ENCODE measurements at regions not wholly inside any gene's neighbourhood (a gene's known extent, or its start where the extent isn't known, plus 50 kb on each side); places are given as distances from the start of the nearest gene placed in this dataset.

GRCh38 chr13:44040070-44040817 is 160.5 kb downstream of the LACC1 start:
- WGBS, 2 donors: 88 to 92% methylated on average over 1 of the region's 1 CpG
- ATAC-seq (ENCODE audit: low FRiP score): no peak
- no peak overlapping the region for H3K27ac ChIP-seq (ENCODE audit: low read depth in 1 of 2, low read length in 2 of 2)

GRCh38 chr13:44040818-44041100 is 161.1 kb downstream of the LACC1 start:
- Histone ChIP-seq H3K4me3 (ENCODE audit: low read length in 2 of 2) (no peak overlapping the region), H3K4me1 (ENCODE audit: control insufficient read depth in 1 of 2, insufficient read depth in 2 of 2, low read length in 2 of 2) (no peaks in the 10 kb centered on the region), H3K27me3 (ENCODE audit: control insufficient read depth in 1 of 2, insufficient read depth in 2 of 2, low read length in 1 of 2) (no peaks in the 10 kb centered on the region), H3K27ac (ENCODE audit: low read depth in 1 of 2, low read length in 2 of 2) (no peak overlapping the region), H3K9me3 (ENCODE audit: control insufficient read depth, low read length) (no peaks in the 10 kb centered on the region), H3K36me3 (ENCODE audit: control insufficient read depth in 1 of 2, insufficient read depth in 2 of 2, low read length in 1 of 2) (no peaks in the 10 kb centered on the region)
- ATAC-seq (ENCODE audit: low FRiP score) (no peak), DNase-seq (no peak)
- intact Hi-C loops (cut with DNase I): loop anchor here in 1 of 2 donors (5.0 kb wide), 1 partner anchor 123 kb away; no protein-coding TSS in a partner anchor

More at GRCh38 chr13:44040070-44040817, 160.5 kb downstream of the LACC1 start:
- Histone ChIP-seq H3K4me3 (ENCODE audit: low read length in 2 of 2) (no peak overlapping the region), H3K4me1 (ENCODE audit: control insufficient read depth in 1 of 2, insufficient read depth in 2 of 2, low read length in 2 of 2) (no peaks in the 10 kb centered on the region), H3K27me3 (ENCODE audit: control insufficient read depth in 1 of 2, insufficient read depth in 2 of 2, low read length in 1 of 2) (no peaks in the 10 kb centered on the region), H3K36me3 (ENCODE audit: control insufficient read depth in 1 of 2, insufficient read depth in 2 of 2, low read length in 1 of 2) (no peaks in the 10 kb centered on the region), H3K9me3 (ENCODE audit: control insufficient read depth, low read length) (no peaks in the 10 kb centered on the region)
- intact Hi-C loops (cut with DNase I): loop anchor here in 1 of 2 donors (5.0 kb wide), 1 partner anchor 123 kb away; no protein-coding TSS in a partner anchor
- no peak for DNase-seq

- Histone ChIP-seq H3K36me3 (ENCODE audit: control insufficient read depth in 1 of 2, insufficient read depth in 2 of 2, low read length in 1 of 2) (no peaks in the 10 kb centered on the region), H3K9me3 (ENCODE audit: control insufficient read depth, low read length) (no peaks in the 10 kb centered on the region), H3K27ac (ENCODE audit: low read depth in 1 of 2, low read length in 2 of 2) (no peak overlapping the region), H3K27me3 (ENCODE audit: control insufficient read depth in 1 of 2, insufficient read depth in 2 of 2, low read length in 1 of 2) (no peaks in the 10 kb centered on the region), H3K4me3 (ENCODE audit: low read length in 2 of 2) (no peak overlapping the region), H3K4me1 (ENCODE audit: control insufficient read depth in 1 of 2, insufficient read depth in 2 of 2, low read length in 2 of 2) (no peaks in the 10 kb centered on the region)
- intact Hi-C loops (cut with DNase I): loop anchor here (5.0 kb wide), 2 partner anchors 127 to 137 kb away; no protein-coding TSS in a partner anchor
- DNase-seq (no peak), ATAC-seq (ENCODE audit: low FRiP score) (no peak)
- WGBS, 2 donors: 89 to 93% methylated on average over 6 of the region's 6 CpGs
Observed at GRCh38 chr13:44044547-44045179, 165.0 kb downstream of the LACC1 start.

- Histone ChIP-seq H3K4me3 (ENCODE audit: low read length in 2 of 2) (no peak overlapping the region), H3K9me3 (ENCODE audit: control insufficient read depth, low read length) (no peaks in the 10 kb centered on the region), H3K27me3 (ENCODE audit: control insufficient read depth in 1 of 2, insufficient read depth in 2 of 2, low read length in 1 of 2) (no peaks in the 10 kb centered on the region), H3K36me3 (ENCODE audit: control insufficient read depth in 1 of 2, insufficient read depth in 2 of 2, low read length in 1 of 2) (no peaks in the 10 kb centered on the region), H3K27ac (ENCODE audit: low read depth in 1 of 2, low read length in 2 of 2) (no peak overlapping the region), H3K4me1 (ENCODE audit: control insufficient read depth in 1 of 2, insufficient read depth in 2 of 2, low read length in 2 of 2) (no peaks in the 10 kb centered on the region)
- intact Hi-C loops (cut with DNase I): loop anchor here in 1 of 2 donors (5.0 kb wide), 1 partner anchor 138 kb away; no protein-coding TSS in a partner anchor
- DNase-seq: no peak
- ATAC-seq (ENCODE audit: low FRiP score): no peak
- WGBS, 2 donors: 91 to 96% methylated on average over 3 of the region's 3 CpGs
Observed at GRCh38 chr13:44045180-44045562, 165.5 kb downstream of the LACC1 start.

DNA sequence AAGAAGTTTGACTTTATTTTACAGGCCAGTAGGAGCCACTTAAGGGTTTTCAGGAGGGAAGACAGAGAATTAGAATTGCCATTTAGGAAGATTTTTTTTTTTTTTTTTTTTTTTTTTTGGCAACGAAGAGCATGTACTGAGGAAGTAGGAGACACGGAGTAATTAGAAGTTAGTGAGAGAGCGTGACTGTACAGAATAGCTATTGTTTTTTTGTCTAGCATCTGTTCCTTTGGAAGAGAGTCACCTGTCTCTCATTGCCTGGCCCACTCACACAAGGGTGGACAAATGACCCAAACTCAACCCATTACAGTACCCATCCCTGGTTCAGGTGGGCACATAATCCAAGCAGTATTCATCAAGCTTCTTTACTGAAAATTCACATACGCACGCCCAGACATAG is 166.7 kb downstream of the LACC1 start:
- Histone ChIP-seq H3K27me3 (ENCODE audit: control insufficient read depth in 1 of 2, insufficient read depth in 2 of 2, low read length in 1 of 2) (no peaks in the 10 kb centered on the region), H3K36me3 (ENCODE audit: control insufficient read depth in 1 of 2, insufficient read depth in 2 of 2, low read length in 1 of 2) (no peaks in the 10 kb centered on the region), H3K4me3 (ENCODE audit: low read length in 2 of 2) (no peak overlapping the region), H3K9me3 (ENCODE audit: control insufficient read depth, low read length) (no peaks in the 10 kb centered on the region), H3K27ac (ENCODE audit: low read depth in 1 of 2, low read length in 2 of 2) (no peak overlapping the region), H3K4me1 (ENCODE audit: control insufficient read depth in 1 of 2, insufficient read depth in 2 of 2, low read length in 2 of 2) (no peaks in the 10 kb centered on the region)
- intact Hi-C loops (cut with DNase I): loop anchor here in 1 of 2 donors (5.0 kb wide), 1 partner anchor 139 kb away; no protein-coding TSS in a partner anchor
- ATAC-seq (ENCODE audit: low FRiP score) (no peak), DNase-seq (no peak)
- 84 to 92% methylated on average over 5 of the region's 5 CpGs for WGBS, 2 donors

- 92% methylated on average over 3 of the region's 3 CpGs for WGBS, 2 donors
- Histone ChIP-seq H3K27ac (ENCODE audit: low read depth in 1 of 2, low read length in 2 of 2) (no peak overlapping the region), H3K36me3 (ENCODE audit: control insufficient read depth in 1 of 2, insufficient read depth in 2 of 2, low read length in 1 of 2) (no peaks in the 10 kb centered on the region), H3K27me3 (ENCODE audit: control insufficient read depth in 1 of 2, insufficient read depth in 2 of 2, low read length in 1 of 2) (no peaks in the 10 kb centered on the region), H3K4me3 (ENCODE audit: low read length in 2 of 2) (no peak overlapping the region), H3K9me3 (ENCODE audit: control insufficient read depth, low read length) (no peaks in the 10 kb centered on the region), H3K4me1 (ENCODE audit: control insufficient read depth in 1 of 2, insufficient read depth in 2 of 2, low read length in 2 of 2) (peaks cover 3 to 5% of the 10 kb centered on the region in 2 donors)
- intact Hi-C loops (cut with DNase I): loop anchor here in 1 of 2 donors (5.0 kb wide), 1 partner anchor 141 kb away; no protein-coding TSS in a partner anchor
- ATAC-seq (ENCODE audit: low FRiP score): no peak
- DNase-seq: no peak
Observed at GRCh38 chr13:44048326-44048725, 168.6 kb downstream of the LACC1 start.

DNA sequence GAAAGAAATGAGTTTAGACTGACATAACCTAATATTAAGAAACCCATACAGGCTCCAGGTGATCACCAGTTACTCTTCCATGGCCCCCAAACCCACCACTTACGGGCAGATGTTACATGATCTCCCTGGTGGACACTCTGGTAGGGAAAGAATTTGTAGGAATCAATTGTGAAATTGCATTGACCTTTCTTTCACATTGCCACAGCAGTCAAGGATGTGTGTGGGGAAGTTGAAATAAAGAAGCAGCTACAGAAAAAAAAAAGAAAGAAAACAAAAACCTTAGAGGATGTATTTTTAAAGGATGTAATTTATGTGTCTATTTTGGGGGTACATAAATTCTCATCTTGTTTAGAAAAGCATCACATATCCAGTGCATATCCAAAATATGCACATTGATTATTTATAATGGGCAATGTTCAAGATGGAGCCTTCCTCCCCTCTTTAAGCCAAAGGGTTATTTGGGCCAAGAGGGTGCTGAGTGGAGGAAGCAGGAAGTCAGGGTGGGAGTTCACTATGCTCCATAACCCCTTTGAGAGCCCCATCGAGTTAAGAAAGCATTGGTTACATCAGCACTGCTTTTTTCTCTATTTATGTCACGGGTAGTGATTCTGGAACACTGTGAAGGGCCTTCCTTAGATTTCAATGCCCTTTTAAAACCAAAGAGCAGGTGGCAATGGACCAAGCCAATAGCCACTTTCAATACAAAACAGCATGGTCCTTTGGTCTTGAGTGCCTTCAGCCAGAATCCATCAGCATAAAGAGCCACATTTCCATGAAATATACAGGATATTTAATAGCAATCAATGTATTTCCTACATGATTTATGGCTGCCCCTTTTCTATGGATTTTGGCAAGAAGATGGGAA is 169.6 kb downstream of the LACC1 start:
- Histone ChIP-seq H3K36me3 (ENCODE audit: control insufficient read depth in 1 of 2, insufficient read depth in 2 of 2, low read length in 1 of 2) (no peaks in the 10 kb centered on the region), H3K4me3 (ENCODE audit: low read length in 2 of 2) (no peak overlapping the region), H3K27ac (ENCODE audit: low read depth in 1 of 2, low read length in 2 of 2) (no peak overlapping the region), H3K4me1 (ENCODE audit: control insufficient read depth in 1 of 2, insufficient read depth in 2 of 2, low read length in 2 of 2) (peaks cover 3 to 5% of the 10 kb centered on the region in 2 donors), H3K9me3 (ENCODE audit: control insufficient read depth, low read length) (no peaks in the 10 kb centered on the region), H3K27me3 (ENCODE audit: control insufficient read depth in 1 of 2, insufficient read depth in 2 of 2, low read length in 1 of 2) (no peaks in the 10 kb centered on the region)
- ATAC-seq (ENCODE audit: low FRiP score) (no peak), DNase-seq (no peak)
- intact Hi-C loops (cut with DNase I): loop anchor here in 1 of 2 donors (5.0 kb wide), 1 partner anchor 142 kb away; no protein-coding TSS in a partner anchor
- 67 to 74% methylated on average over 3 of the region's 3 CpGs for WGBS, 2 donors

- WGBS, 2 donors: 22 to 25% methylated on average over 3 of the region's 3 CpGs
- DNase-seq: no peak
- no peak overlapping the region for H3K27ac ChIP-seq (ENCODE audit: low read depth in 1 of 2, low read length in 2 of 2)
Observed at GRCh38 chr13:44050450-44051063, 170.9 kb downstream of the LACC1 start.

More at GRCh38 chr13:44050450-44051063, 170.9 kb downstream of the LACC1 start:
- Histone ChIP-seq H3K36me3 (ENCODE audit: control insufficient read depth in 1 of 2, insufficient read depth in 2 of 2, low read length in 1 of 2) (no peaks in the 10 kb centered on the region), H3K4me1 (ENCODE audit: control insufficient read depth in 1 of 2, insufficient read depth in 2 of 2, low read length in 2 of 2) (peaks cover 3 to 5% of the 10 kb centered on the region in 2 donors), H3K27me3 (ENCODE audit: control insufficient read depth in 1 of 2, insufficient read depth in 2 of 2, low read length in 1 of 2) (no peaks in the 10 kb centered on the region), H3K9me3 (ENCODE audit: control insufficient read depth, low read length) (no peaks in the 10 kb centered on the region), H3K4me3 (ENCODE audit: low read length in 2 of 2) (no peak overlapping the region)
- ATAC-seq (ENCODE audit: low FRiP score): no peak
- intact Hi-C loops (cut with DNase I): loop anchor here (2.0 to 10.0 kb wide), 3 partner anchors 87 to 386 kb away; no protein-coding TSS in a partner anchor
